Coronary artery (tissue), 2 donors: ENCODE measurements at regions not wholly inside any gene's neighbourhood (a gene's known extent, or its start where the extent isn't known, plus 50 kb on each side); places are given as distances from the start of the nearest gene placed in this dataset.
"Not testable (repeated sequence)": the region's sequence is repeated elsewhere in the genome, so short reads cannot be mapped to it uniquely, and the experiment has no call there.

ENCODE experiments used
- DNase-seq: peaks from one replicate; pipeline ENCODE4 v3.0.0-alpha.2; 2017; ENCODE audit warnings: low spot score
- H3K27ac ChIP-seq, 2 donors: fragments of 200-600 bp; sonication (generic); one replicate each; pipeline ENCODE4 v1.5.1; 2016 to 2019
- H3K4me3 ChIP-seq: fragments of 200-600 bp; sonication (generic); 2 replicates; pipeline ENCODE4 v1.5.1; 2016; ENCODE audit warnings: mild to moderate bottlenecking, moderate library complexity
- TF ChIP-seq, protein P1 (sequence below): fragments of 200-600 bp; sonication (generic); IDR thresholded peaks from one replicate; pipeline ENCODE4 v1.5.1; 2019; ENCODE audit warnings: antibody characterized with exemption

DNA sequence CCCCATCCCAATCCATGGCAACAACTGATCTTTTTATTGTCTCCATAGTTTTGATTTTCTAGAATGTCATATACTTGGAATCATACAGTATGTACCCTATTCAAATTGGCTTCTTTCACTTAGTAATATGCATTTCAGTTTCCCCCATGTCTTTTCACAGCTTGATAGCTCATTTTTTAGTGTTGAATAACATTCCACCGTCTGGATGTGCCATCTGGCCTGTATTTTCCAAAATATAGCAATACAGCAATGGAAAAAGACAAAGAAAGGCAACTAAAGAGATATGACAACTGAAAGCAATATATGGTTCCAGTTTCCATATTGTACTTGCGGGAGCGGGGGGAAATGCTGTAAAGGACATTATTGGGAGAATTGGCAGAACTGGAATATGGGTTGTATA lies 166.4 kb upstream of the NT5E start:
- no peak overlapping the region for H3K4me3 ChIP-seq
- no peak overlapping the region for H3K27ac ChIP-seq
- TF ChIP-seq, protein P1, sequence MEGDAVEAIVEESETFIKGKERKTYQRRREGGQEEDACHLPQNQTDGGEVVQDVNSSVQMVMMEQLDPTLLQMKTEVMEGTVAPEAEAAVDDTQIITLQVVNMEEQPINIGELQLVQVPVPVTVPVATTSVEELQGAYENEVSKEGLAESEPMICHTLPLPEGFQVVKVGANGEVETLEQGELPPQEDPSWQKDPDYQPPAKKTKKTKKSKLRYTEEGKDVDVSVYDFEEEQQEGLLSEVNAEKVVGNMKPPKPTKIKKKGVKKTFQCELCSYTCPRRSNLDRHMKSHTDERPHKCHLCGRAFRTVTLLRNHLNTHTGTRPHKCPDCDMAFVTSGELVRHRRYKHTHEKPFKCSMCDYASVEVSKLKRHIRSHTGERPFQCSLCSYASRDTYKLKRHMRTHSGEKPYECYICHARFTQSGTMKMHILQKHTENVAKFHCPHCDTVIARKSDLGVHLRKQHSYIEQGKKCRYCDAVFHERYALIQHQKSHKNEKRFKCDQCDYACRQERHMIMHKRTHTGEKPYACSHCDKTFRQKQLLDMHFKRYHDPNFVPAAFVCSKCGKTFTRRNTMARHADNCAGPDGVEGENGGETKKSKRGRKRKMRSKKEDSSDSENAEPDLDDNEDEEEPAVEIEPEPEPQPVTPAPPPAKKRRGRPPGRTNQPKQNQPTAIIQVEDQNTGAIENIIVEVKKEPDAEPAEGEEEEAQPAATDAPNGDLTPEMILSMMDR = no peak
- DNase-seq = no peak

DNA sequence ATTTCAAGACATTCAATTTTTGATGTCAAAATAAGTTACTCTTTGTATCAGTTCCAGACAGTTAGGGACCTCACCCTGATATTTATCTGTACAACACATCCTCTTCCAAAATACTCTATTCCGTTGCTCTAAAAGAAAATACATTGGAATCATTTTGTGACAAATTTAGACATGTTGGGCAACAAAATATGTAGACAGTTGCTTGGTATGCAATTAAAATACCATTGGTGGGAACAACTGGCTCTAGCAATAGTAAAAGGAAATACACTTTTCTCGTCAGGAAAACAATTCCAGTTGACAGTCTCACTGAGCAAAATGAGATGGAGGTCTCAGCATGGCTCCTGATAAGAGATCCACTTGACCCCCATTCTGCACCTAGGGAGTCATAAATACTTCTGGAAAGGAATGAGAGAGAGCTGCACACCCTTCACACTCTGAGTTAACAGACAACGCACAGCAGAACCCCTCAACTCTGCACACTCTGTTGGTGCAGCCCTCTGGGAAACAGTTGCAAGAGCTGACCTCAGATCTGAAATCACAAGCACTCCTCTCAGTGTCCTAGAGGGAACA lies 171.3 kb upstream of the NT5E start:
- H3K4me3 ChIP-seq = no peak overlapping the region
- TF ChIP-seq, protein P1 = no peak
- no peak overlapping the region for H3K27ac ChIP-seq
- no peak for DNase-seq

DNA sequence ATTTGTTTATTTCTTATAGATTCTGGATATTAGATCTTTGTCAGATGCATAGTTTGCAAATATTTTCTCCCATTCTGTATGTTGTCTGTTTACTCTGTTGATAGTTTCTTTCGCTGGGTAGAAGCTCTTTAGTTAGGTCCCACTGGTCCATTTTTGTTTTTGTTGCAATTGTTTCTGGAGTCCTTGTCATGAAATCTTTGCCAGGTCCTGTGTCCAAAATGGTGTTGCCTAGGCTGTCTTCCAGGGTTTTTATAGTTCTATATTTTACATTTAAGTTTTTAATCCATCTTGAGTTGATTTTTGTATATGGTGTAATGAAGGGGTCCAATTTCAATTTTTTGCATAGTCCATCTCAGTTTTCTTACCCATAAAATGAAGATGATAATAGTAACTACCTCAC lies 173.9 kb upstream of the NT5E start:
- DNase-seq, H3K27ac ChIP-seq, H3K4me3 ChIP-seq: not testable (repeated sequence)

DNA sequence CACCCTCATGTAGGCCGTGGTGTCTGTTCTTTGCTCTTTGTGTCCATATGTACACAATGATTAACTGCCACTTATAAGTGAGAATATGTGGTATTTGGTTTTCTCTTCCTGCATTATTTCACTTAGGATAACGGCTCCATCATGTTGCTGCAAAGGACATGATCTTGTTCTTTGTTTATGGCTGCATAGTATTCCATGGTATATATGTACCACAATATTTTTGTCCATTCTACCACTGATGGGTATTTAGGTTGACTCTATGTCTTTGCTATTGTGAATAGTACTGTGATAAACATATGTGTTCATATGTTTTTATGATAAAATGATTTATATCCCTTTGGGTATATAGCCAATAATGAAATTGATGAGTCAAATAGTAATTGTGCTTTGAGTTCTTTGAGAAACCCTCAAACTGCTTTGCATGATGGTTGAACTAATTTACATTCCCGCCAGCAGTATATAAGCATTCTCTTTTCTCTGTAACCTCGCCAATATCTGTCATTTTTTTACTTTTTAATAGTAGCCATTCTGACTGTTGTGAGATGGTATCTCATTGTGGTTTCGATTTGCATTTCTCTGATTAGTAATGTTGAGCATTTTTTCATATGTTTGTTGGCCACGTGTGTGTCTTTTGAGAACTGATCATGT lies 174.4 kb upstream of the NT5E start:
- Histone ChIP-seq H3K4me3 (no peak overlapping the region), H3K27ac (no peak overlapping the region)
- TF ChIP-seq, protein P1 = no peak
- DNase-seq = no peak

DNA sequence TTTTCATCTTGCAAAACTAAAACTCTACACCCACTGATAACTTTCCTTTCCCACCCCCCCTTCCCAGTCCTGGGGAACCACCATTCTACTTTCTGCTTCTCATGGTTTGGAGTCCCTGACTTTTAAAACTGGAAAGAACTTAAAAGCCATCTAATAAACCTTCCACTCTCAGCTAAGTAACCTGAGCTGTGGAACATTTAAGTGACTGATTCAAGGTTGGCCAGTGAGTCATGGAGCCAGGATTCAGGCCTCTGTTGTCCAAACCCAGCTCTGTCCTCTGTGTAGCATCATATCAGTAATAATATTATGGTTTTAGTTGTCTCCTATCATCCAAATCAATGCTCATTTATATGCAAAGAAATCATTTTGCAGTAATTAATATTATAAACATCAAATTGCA lies 176.0 kb upstream of the NT5E start:
- no peak for DNase-seq
- no peak overlapping the region for H3K27ac ChIP-seq
- TF ChIP-seq, protein P1 = no peak
- no peak overlapping the region for H3K4me3 ChIP-seq

DNA sequence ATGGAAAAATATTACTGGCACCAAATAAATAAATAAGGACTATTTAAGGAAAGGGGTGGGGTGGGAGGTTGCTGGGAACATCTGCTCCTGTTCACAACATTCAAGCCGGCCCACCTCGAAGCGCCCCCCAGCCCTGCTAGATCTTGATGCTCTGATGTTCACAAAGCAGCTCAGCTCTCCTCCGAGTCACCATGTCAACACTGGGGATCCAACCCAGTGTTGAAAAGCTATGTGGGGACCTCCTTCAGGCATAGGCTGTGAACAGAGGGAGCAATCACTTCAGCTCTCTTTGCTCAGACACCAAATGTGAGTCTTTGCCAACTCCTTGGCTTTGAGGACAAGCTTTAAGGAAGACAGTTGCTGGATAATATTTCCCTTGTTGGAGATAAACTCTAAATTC lies 176.8 kb upstream of the NT5E start:
- DNase-seq = no peak
- TF ChIP-seq, protein P1 = no peak
- Histone ChIP-seq H3K27ac (no peak overlapping the region), H3K4me3 (no peak overlapping the region)

DNA sequence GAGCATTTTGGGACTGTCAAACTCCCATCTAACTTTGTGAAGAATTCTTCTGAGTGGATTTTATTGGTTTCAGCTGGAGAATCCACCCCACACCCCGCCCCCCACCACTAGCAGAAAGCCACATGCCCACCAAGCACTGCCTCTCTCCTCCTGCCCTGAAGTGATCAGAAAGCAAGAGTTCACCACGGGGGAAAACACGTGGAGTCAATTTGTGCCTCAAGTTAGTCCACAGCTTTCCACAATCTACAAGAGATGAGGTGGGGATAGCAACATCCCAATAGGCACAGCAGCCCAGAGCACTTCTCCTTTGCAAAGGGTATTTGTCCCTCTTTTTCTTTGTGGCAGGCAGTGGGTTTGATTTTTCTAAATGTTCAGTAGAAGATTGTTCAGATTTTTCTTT lies 177.3 kb upstream of the NT5E start:
- TF ChIP-seq, protein P1 = no peak
- Histone ChIP-seq H3K4me3 (no peak overlapping the region), H3K27ac (no peak overlapping the region)
- no peak for DNase-seq
